ENCODE measurements at regions not wholly inside any gene's neighbourhood (a gene's known extent, or its start where the extent isn't known, plus 50 kb on each side); places are given as distances from the start of the nearest gene placed in this dataset.
"Not testable (repeated sequence)": the region's sequence is repeated elsewhere in the genome, so short reads cannot be mapped to it uniquely, and the experiment has no call there.

DNA sequence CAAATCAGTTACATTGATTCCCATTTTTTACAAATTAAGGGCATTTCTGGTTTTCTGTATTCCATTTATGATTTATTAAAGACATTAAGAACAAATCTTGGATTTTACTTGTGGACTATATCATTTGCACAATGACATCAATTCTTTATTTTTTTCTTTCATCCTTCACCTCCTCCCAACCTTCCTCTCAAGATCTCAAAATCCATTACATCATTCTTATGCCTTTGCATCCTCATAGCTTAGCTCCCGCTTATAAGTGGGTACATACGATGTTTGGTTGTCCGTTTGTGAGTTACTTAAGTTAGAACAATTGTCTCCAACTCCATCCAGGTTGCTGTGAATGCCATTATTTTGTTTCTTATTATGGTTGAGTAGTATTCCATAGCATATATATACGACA is 752.8 kb downstream of the CD109 start:
- no peak for DNase-seq (ENCODE audit: low read depth in 3 of 3, low spot score in 2 of 3)

DNA sequence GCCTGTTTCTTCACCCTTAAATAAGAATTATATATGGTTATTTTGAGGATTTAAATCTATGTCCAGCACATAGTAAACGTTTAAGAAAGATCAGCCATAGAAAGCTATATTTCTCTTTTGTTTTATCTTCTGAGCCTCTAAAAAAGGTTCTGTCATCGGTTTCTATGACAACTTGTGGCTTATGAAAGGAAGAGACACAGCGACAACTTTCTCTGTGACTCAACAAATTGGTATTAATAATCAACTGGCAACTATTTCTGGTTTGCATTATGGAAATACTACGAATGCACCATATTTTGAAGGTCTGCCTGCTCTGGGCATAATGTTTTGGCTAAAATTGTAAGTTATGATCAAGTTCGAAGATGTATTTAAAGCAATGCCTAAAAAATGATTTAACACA is 751.0 kb downstream of the CD109 start:
- no peak for DNase-seq (ENCODE audit: low read depth in 3 of 3, low spot score in 2 of 3)

DNA sequence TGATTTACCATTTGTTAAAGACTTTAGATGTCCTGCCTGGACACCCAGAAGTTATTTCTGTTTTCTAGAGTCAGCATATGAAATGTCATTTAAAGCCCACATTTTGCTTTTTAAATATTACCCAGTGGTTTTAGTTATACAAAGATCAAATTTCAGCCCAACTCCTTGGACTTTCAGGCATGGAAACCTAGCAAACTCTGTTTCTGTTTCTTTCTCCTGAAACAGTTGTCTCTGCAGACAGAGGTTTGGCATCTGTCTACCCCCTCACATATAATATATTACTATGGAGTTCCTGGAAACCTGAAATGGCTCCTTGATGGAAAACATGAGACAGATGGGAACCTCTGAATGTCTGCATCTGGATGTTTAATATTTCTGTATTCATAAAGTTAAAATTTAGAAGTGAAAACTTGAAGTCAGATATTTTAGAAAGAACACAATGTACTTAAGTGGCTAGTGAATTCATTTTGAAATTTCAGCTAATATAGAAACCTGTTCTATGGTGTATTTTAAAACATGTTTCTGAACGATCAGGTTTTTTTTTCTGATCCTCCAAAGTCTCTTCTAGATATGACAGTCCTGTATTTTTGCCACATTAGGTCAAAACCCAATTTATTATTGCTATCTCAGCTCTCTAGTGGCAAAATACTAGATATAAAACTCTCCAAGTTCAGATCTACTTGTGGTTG is 743.3 kb downstream of the CD109 start:
- no peak for DNase-seq (ENCODE audit: low read depth in 3 of 3, low spot score in 2 of 3)

DNA sequence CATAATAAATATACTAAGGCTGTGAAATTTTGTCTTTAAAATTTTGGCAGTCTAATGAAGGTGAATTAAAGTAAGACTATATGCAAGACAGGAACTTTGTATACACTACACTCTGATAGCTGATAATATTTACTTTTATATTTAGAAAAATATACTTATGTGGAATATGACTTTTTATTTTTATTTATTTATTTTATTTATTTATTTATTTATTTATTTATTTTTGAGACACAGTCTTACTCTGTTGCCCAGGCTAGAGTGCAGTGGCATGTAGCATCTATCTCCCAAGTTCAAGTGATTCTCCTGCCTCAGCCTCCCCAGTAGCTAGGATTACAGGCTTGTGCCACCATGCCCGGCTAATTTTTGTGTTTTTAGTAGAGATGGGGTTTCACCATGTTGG is 742.4 kb downstream of the CD109 start:
- DNase-seq (ENCODE audit: low read depth in 3 of 3, low spot score in 2 of 3), result not testable (repeated sequence)

DNA sequence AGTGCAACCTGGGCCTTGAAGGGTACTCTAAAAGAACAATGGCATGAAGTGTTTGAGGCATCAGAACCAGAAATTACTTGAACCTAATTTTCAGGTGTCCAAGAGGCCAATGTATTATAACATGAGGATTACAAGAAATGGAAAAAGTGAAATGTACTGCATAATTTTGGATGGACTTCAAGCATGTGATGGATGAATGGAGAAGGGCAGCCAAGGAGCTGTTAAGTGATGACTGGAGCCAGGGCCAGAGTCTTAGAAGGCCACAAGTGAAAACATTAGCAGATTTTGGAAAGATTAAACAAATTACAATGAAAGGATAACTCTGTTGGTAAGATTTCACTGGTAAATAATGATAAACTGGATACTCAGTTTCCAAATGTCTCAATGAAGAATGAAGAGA is 738.2 kb downstream of the CD109 start:
- DNase-seq (ENCODE audit: low read depth in 3 of 3, low spot score in 2 of 3), result no peak

DNA sequence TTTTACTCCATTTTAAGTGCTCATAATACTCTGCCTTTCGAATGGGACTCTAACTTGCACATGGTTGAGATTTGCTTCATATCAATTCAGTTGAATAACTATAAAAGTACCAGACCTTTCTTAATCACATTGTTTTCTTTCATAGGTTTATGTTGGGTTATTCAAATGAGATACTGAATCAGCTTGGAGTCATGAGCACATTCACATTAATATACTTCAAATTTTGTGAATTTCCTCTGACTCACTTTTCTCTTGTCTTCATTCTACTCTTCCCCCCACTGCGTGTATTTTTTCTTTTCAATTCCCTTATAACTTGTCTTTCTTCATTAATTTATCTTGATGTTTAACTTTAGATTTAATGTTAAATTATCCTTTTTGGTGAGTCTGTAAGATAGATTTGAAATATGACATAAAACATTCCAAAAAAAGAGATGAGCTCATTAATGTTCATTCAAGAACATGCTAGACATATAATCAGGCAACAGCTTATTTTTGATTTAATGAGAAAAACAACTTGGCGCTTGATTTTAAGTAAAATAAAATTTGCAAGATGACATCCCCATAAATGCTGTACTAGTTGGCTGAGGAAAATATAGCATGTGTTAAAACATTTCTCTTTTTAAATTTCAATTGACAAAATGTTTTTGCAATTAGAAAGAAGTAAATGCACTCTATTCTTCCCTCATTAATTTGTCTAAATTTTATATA is 736.0 kb downstream of the CD109 start:
- DNase-seq (ENCODE audit: low read depth in 3 of 3, low spot score in 2 of 3), result no peak

DNA sequence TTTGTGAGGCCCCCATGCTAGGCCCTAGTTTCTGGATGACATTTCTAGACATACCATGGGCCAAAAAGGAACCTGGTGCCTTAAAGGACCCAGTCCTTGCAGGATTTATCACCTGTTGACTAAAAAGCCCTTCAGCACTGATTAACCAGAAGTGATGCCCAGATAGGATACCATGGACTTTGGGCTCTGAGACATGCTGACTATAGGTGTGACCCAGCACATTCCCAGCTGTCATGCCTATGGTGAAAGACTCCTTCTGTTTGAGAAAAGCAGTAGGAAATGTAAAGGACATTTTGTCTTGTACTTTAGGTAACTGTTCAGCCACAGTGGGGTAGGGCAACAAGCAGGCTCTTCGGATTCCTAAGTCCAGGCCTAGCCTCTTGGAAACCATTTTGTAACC is 724.2 kb downstream of the CD109 start:
- DNase-seq (ENCODE audit: low read depth in 3 of 3, low spot score in 2 of 3), result no peak

DNA sequence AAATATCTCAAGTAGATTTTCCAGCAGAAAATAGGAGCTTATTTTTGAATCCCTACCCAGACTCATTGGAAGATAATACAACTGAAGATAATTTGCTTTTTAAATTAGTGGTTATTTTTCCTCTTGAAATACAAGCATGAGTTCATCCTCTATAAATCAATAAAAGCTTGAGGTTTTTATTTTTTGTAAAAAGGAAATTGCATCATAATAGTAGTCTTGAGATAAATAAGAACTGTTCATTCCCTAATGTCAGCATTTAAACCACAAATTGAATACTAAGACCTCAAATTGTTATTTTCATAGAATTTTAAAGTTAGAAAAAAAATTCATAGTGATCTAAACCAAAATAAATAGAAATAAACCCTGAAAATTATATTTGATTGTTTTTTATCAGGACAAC is 719.1 kb downstream of the CD109 start:
- no peak for DNase-seq (ENCODE audit: low read depth in 3 of 3, low spot score in 2 of 3)

DNA sequence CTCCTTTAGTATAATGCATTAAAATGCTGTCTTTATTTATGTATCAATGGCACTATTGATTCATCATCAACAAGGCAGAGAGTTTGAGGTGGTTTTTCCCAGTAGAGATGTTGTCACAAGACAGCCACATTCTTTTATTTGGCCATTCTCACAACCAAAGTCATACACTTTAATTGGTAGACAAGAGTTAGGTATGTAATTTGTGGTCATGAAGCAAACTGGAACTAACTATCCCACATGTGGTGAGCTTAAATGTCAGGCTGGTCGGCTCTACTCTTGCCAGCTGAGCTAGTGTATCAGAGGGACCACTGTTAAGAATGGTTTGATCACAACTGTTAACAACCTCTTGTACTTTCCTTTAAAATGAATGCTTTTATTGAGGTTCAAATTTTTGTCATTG is 714.6 kb downstream of the CD109 start:
- no peak for DNase-seq (ENCODE audit: low read depth in 3 of 3, low spot score in 2 of 3)

DNA sequence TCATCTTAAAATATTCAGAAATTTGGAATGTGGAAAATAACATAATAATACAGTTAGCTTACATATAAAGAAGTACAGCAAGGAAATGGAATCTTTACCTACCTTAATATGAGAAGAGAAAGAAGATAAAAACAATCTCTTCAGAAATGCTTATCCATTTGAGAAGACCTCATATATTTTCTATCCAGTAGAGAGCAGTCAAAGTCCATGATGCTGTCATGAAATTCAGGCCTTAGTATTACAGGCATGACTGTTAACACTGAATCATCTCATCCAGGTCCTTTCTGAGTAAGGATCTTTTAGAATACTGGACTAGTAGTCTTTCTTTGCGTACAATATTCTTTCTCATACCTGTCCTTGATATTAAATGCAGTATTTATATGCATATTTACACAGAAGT is 713.4 kb downstream of the CD109 start:
- peak in 2 of 3 donors; percentile 1 to 12 for DNase-seq (ENCODE audit: low read depth in 3 of 3, low spot score in 2 of 3)

DNA sequence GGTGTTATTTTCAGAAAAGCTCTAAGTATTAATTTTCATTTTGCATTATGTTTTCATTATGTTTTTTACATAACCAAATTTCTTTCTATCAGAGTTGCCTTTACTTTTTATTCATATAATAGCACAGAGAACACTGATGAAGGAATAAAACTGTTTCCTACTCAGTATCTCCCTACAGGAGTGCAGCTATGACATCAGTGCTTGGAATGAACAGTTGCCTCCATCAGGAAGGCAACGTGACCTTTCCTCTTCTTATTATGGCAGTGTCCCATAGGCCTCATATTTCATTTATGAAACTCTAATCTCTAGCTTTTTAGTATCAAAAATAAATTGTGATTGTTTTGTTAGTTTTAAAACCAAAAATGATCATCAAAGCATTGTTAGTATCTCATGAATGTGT is 712.8 kb downstream of the CD109 start:
- no peak for DNase-seq (ENCODE audit: low read depth in 3 of 3, low spot score in 2 of 3)

DNA sequence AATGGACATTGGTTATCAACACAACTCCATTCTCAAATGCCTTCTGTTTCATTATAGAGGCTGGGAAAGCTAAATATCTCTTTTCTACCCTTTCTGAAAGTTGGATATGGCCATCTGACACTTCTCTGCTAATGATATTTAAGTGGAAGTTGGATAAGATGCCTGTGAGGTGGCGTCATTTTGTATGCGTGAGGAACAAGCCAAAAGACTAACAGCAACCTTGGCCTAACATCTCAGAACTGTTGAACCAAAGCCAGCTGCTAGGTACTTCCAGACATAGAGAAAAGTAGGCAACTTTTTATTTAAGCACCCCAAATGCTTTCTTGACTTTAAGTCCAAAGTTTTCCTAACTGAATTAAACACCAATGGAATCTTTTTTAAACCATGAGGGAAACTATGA is 708.4 kb downstream of the CD109 start:
- no peak for DNase-seq (ENCODE audit: low read depth in 3 of 3, low spot score in 2 of 3)

DNA sequence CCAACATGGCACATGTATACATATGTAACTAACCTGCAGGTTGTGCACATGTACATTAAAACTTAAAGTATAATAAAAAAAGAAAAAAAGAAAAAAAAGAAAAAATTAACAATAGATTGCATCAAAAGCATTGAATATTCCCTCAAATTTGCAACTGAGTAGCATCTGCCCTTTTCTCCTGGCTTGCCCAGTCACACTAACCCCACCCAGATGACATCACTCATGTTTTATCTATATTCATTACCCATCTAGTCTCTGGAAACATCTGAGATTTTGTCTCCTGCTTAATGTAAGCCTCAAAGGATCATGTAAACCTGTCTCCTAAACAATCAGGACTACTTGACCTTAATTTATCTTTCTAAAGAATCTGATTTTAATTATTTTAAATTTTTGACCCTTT is 706.8 kb downstream of the CD109 start:
- no peak for DNase-seq (ENCODE audit: low read depth in 3 of 3, low spot score in 2 of 3)

DNA sequence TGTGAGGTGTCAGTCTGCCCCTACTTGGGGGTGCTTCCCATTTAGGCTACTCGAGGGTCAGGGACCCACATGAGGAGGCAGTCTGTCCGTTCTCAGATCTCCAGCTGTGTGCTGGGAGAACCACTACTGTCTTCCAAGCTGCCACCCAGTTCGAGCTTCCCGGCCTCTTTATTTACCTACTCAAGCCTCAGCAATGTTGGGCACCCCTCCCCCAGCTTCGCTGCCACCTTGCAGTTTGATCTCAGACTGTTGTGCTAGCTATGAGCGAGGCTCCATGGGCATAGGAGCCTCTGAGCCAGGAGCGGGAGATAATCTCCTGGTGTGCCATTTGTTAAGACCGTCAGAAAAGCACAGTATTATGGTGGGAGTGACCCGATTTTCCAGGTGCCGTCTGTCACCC is 682.4 kb downstream of the CD109 start:
- not testable (repeated sequence) for DNase-seq (ENCODE audit: low read depth in 3 of 3, low spot score in 2 of 3)

DNA sequence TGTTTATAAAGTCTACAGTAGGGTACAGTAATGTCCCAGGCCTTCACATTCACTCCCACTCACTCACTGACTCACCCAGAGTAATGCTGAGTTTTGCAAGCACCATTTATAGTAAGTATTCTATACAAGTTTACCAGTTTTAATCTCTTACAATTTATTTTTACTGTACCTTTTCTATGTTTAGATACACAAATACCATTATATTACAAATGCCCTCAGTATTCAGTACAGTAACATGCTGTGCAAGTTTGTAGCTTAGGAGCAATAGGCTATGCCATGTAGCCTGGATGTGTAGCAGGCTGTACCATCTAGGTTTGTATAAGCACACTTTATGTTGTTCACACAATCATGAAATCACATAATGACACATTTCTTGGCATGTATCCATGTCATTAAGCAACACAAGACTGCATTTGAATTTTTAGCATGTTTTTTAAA is 673.6 kb downstream of the CD109 start:
- DNase-seq (ENCODE audit: low read depth in 3 of 3, low spot score in 2 of 3), result no peak

DNA sequence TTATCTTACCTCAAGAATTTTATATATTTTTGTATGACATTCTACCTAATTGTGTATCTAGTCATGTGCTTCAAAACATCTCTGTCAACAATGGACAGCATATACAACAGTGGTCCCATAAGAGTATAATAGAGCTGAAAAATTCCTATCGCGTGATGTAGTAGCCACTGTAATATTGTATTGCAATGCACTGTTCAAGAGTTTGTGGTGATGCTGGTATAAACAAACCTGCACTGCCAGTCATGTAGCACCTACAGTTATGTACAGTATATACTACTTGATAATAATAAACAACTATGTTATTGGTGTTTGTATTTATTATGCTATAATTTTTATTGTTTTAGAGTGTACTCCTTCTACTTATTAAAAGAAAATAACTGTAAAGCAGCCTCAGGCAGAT is 672.7 kb downstream of the CD109 start:
- DNase-seq (ENCODE audit: low read depth in 3 of 3, low spot score in 2 of 3), result no peak

DNA sequence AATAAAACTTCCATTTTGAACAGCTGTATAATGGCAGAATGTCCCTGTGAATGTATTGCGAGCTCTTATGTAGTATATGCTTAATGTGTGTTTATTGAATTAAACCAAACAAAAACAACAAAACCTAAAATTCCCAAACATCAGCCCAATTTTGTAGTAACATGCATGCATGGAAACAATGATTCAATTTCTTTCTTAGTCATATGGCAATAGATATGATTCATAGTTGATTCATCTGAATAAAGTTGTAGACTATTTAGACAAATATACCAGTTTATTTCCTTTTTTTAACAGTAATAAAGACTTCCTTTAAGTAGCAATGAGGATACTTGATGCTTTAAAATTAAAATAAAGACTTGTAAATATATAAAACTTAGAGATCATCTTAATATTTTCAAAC is 670.6 kb downstream of the CD109 start:
- no peak for DNase-seq (ENCODE audit: low read depth in 3 of 3, low spot score in 2 of 3)

DNA sequence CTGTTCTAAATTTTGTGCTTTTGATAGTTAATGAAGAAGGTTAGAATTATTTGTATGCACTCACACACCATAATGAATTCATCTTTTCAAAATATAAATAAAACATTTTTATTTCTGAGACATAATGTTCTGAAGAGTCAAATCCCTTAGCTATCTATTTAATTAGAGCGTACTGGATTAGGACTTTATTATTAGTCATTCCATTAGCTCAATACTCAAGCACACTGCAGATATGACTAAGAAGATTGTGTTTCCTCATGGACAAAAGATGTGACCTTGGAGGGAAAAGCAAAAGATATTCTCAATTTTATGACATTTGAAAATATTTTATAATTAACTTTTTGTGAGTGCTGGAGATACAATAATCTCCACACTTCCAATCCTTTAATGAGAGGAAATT is 666.4 kb downstream of the CD109 start:
- no peak for DNase-seq (ENCODE audit: low read depth in 3 of 3, low spot score in 2 of 3)

DNA sequence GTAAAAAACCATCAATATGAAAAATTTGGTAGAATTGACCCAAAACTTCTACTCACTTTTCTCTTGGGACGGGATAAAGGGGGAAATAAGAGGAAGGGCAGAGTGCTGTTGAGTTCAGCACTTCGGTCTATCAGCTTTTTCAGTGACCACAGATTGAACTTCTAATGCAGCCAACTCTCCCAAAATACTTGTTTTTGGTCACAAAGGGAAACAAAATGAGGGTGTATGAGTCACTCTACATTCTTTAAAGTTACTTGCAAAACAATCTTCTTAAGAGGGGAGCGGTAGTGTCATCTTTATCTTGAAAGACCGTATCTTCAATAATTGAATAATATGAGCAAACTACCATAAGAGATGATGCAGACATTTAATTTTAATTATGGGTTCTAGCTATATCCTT is 661.3 kb downstream of the CD109 start:
- no peak for DNase-seq (ENCODE audit: low read depth in 3 of 3, low spot score in 2 of 3)

DNA sequence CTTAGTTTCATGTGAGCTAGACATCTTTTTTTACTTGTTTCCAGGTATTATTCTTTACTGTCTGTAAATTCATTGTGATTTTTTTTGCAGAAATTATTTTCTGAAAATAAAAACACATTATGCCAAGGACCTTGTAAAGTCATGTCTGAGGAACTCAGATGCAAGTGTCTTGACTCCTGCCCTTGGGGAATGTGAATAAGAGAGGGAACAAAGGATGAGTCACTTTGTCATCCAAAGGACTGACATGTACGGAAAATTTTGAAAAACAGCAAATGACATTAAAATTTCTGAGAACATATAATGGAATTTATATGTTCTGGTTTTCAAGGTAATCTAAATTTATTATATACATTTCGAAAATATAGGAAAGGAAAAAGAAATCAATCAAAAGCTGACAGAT is 660.4 kb downstream of the CD109 start:
- no peak for DNase-seq (ENCODE audit: low read depth in 3 of 3, low spot score in 2 of 3)

DNA sequence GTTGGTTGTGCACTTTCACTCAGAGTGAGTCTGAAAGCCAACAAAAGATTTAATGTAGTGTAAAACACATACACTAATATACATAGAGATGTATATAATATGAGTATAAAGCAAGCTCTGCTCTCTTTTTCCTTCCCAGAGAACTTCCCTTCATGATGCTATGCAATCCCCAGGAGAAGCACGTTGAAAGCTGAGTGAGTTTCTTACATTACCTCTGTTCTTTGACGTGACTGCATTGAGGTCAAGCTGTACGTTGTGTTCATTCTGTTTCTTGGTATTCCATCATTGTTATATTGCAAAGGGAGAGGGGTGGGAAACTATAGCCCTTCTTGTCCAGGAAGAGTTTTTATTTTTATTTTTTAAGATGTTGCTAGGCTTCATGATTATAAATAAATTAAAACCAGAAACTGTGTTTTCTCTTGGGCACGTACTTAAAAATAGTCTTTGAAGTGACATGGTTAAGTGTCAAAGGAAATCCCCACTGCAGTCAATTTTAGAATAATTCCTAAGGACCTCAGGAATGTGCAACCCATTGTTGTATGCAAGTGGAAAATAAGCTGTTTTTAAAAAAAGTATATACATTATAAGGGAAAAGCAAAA is 651.0 kb downstream of the CD109 start:
- no peak for DNase-seq (ENCODE audit: low read depth in 3 of 3, low spot score in 2 of 3)

DNA sequence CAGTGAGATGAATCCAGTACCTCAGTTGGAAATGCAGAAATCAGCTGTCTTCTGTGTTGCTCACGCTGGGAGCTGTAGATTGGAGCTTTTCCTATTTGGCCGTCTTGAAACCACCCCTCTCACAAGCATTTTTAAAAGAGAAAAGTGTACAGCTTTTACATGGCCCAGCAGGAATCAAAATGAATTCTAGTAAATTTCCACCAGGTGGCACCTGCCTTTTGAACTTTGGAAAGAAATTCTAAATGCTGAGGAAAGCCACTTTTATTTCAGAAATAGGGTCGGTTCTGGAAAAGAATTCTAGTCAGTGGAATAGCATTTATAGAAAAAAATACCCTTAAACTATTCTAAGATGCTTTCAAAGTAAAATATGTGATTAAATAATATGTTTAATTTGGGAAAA is 647.8 kb downstream of the CD109 start:
- no peak for DNase-seq (ENCODE audit: low read depth in 3 of 3, low spot score in 2 of 3)
